Activated T-cell treated with anti-CD3 and anti-CD28 coated beads, Interleukin-2, amount 50 U/mL, for 48 hours (primary cell): ENCODE measurements at regions not wholly inside any gene's neighbourhood (a gene's known extent, or its start where the extent isn't known, plus 50 kb on each side); places are given as distances from the start of the nearest gene placed in this dataset.
"Not testable (repeated sequence)": the region's sequence is repeated elsewhere in the genome, so short reads cannot be mapped to it uniquely, and the experiment has no call there.

ENCODE experiments used
- DNase-seq, 2 experiments: peaks; one replicate each; pipeline ENCODE4 v3.0.0-alpha.2; 2020

GRCh38 chr2:239831861-239832489 is 193.2 kb downstream of the NDUFA10 start:
- DNase-seq: peak in 1 of 2 experiments; percentile 6

GRCh38 chr2:239831001-239831731 is 194.0 kb downstream of the NDUFA10 start:
- no peak for DNase-seq

- DNase-seq: peak in 1 of 2 experiments; percentile 9
These were observed 194.8 kb downstream of the NDUFA10 start for GRCh38 chr2:239830121-239831000.

- no peak for DNase-seq
These were observed 195.8 kb downstream of the NDUFA10 start for GRCh38 chr2:239829326-239829725.

- not testable (repeated sequence) for DNase-seq
These were observed 196.2 kb downstream of the NDUFA10 start for GRCh38 chr2:239828973-239829275.

GRCh38 chr2:239828192-239828972 is 196.8 kb downstream of the NDUFA10 start:
- DNase-seq: no peak

- DNase-seq: no peak
These were observed 197.6 kb downstream of the NDUFA10 start for GRCh38 chr2:239827523-239827890.

GRCh38 chr2:239826786-239827522 is 198.2 kb downstream of the NDUFA10 start:
- peak in 1 of 2 experiments; percentile 10 for DNase-seq

- no peak for DNase-seq
These were observed 198.8 kb downstream of the NDUFA10 start for GRCh38 chr2:239826376-239826775.

GRCh38 chr2:239825705-239825979 is 199.5 kb downstream of the NDUFA10 start:
- DNase-seq: peak in 1 of 2 experiments; percentile 1

- peak; percentile 4 to 9 for DNase-seq
These were observed 200.1 kb downstream of the NDUFA10 start for GRCh38 chr2:239824866-239825704.

GRCh38 chr2:239824046-239824694 is 201.0 kb downstream of the NDUFA10 start:
- peak in 1 of 2 experiments; percentile 15 for DNase-seq

GRCh38 chr2:239822146-239822831 is 202.9 kb downstream of the NDUFA10 start:
- DNase-seq: peak; percentile 36 to 39

GRCh38 chr2:239821694-239822075 is 203.5 kb downstream of the NDUFA10 start:
- peak in 1 of 2 experiments; percentile 3 for DNase-seq

- peak; percentile 5 to 10 for DNase-seq
These were observed 204.1 kb downstream of the NDUFA10 start for GRCh38 chr2:239820836-239821693.

- peak; percentile 23 to 28 for DNase-seq
These were observed 205.1 kb downstream of the NDUFA10 start for GRCh38 chr2:239819974-239820555.

- DNase-seq: peak; percentile 9 to 11
These were observed 205.8 kb downstream of the NDUFA10 start for GRCh38 chr2:239819091-239819973.

- no peak for DNase-seq
These were observed 206.6 kb downstream of the NDUFA10 start for GRCh38 chr2:239818531-239819011.
